ENCODE measurements at regions not wholly inside any gene's neighbourhood (a gene's known extent, or its start where the extent isn't known, plus 50 kb on each side); places are given as distances from the start of the nearest gene placed in this dataset.

DNA sequence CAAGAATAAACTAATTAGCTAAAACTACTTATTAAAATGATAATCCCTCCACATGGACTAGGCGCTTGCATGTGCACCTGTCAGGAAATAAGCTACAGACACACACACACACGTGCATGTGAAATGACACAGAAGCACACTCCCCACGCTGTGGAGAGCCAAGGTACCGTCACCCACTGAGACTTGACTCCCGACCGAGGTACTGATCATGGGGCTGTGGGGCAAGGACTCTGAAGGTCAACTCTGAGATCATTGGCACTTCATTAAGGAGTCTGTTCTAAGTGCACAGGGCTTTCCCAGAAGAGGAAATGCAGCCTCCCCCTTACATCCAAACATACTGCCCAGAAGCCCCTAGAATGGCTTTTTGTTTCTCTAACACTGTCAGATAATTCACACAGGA lies 264.4 kb upstream of the WWC1 start:
- TF ChIP-seq POLR2A (IDR thresholded peaks at IDR 0.05): no peak
- TF ChIP-seq, protein P1, sequence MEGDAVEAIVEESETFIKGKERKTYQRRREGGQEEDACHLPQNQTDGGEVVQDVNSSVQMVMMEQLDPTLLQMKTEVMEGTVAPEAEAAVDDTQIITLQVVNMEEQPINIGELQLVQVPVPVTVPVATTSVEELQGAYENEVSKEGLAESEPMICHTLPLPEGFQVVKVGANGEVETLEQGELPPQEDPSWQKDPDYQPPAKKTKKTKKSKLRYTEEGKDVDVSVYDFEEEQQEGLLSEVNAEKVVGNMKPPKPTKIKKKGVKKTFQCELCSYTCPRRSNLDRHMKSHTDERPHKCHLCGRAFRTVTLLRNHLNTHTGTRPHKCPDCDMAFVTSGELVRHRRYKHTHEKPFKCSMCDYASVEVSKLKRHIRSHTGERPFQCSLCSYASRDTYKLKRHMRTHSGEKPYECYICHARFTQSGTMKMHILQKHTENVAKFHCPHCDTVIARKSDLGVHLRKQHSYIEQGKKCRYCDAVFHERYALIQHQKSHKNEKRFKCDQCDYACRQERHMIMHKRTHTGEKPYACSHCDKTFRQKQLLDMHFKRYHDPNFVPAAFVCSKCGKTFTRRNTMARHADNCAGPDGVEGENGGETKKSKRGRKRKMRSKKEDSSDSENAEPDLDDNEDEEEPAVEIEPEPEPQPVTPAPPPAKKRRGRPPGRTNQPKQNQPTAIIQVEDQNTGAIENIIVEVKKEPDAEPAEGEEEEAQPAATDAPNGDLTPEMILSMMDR (IDR thresholded peaks at IDR 0.05 in 8 of 11, conservative IDR thresholded peaks at IDR 0.05 in 3 of 11): no peak
